Lower leg skin (tissue), 3 donors: ENCODE measurements at regions not wholly inside any gene's neighbourhood (a gene's known extent, or its start where the extent isn't known, plus 50 kb on each side); places are given as distances from the start of the nearest gene placed in this dataset.

Experiments
- POLR2A ChIP-seq, 2 donors: fragments of 450-650 bp; IDR thresholded peaks; one replicate each; pipeline ENCODE4 v1.6.1; 2016 to 2017; ENCODE audit warnings: antibody characterized with exemption in 2 of 2, mild to moderate bottlenecking in 1 of 2, moderate library complexity in 1 of 2
- TF ChIP-seq, protein P1 (sequence below), 3 donors: fragments of 450-650 bp; IDR thresholded peaks; one replicate each; pipeline ENCODE4 v1.5.1; 2016; ENCODE audit warnings: antibody characterized with exemption in 3 of 3, mild to moderate bottlenecking in 3 of 3, moderate library complexity in 2 of 3

DNA sequence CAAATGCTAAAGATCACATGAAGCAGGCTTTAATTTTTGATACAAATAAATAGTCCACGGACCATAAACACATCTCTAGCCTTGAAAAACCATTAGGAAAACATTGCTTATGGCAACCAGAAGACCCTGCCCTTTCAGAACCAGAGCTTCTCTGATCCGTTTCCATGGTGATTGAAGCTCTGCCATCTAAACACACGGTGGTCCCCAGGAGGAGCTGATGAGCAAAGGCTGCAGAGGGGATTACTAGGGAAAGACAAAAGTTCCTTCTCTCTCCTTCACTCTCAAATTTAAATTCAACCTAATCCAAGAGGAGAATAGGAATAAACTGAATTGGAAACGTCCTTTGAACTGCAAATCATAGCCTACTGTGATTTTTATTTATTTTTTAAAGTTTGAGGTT, 122.0 kb upstream of the ATP10A start:
- TF ChIP-seq, protein P1, sequence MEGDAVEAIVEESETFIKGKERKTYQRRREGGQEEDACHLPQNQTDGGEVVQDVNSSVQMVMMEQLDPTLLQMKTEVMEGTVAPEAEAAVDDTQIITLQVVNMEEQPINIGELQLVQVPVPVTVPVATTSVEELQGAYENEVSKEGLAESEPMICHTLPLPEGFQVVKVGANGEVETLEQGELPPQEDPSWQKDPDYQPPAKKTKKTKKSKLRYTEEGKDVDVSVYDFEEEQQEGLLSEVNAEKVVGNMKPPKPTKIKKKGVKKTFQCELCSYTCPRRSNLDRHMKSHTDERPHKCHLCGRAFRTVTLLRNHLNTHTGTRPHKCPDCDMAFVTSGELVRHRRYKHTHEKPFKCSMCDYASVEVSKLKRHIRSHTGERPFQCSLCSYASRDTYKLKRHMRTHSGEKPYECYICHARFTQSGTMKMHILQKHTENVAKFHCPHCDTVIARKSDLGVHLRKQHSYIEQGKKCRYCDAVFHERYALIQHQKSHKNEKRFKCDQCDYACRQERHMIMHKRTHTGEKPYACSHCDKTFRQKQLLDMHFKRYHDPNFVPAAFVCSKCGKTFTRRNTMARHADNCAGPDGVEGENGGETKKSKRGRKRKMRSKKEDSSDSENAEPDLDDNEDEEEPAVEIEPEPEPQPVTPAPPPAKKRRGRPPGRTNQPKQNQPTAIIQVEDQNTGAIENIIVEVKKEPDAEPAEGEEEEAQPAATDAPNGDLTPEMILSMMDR (IDR thresholded peaks at IDR 0.05), result no peak
- TF ChIP-seq POLR2A (IDR thresholded peaks at IDR 0.05), result no peak
